ENCODE measurements at regions not wholly inside any gene's neighbourhood (a gene's known extent, or its start where the extent isn't known, plus 50 kb on each side); places are given as distances from the start of the nearest gene placed in this dataset.

DNA sequence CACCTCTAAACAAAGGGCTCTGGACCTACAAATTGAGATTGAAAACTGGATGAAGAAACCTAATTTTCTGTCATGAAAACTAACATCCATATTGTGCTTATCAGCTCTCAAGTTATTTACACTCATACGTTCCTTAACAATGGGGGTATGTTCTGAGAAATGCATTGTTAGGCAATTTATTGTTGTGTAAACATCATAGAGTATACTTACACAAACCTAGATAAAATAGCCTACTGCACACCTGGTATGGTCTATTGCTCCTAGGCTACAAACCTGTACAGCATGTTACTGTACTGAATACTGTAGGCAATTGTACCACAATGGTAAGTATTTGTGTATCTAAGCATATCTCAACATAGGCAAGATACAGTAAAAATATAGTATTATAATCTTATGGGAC, 191.4 kb downstream of the TM2D1 start:
- H3K36me3 ChIP-seq: no peaks in the 10 kb centered on the region
- no peak overlapping the region for H3K27ac ChIP-seq
- no peaks in the 10 kb centered on the region for H3K9me3 ChIP-seq
- intact Hi-C loops (cut with DNase I): no loop called here
- no peak overlapping the region for H3K4me3 ChIP-seq
- no peaks in the 10 kb centered on the region for H3K4me1 ChIP-seq
- no peak for DNase-seq
- 19 to 54% methylated on average over 1 of the region's 1 CpG for WGBS, 2 donors
- H3K27me3 ChIP-seq: no peaks in the 10 kb centered on the region
- no peak for TF ChIP-seq EP300 (IDR thresholded peaks at IDR 0.05)
- TF ChIP-seq POLR2A (IDR thresholded peaks at IDR 0.05): no peak
- TF ChIP-seq, protein P1, sequence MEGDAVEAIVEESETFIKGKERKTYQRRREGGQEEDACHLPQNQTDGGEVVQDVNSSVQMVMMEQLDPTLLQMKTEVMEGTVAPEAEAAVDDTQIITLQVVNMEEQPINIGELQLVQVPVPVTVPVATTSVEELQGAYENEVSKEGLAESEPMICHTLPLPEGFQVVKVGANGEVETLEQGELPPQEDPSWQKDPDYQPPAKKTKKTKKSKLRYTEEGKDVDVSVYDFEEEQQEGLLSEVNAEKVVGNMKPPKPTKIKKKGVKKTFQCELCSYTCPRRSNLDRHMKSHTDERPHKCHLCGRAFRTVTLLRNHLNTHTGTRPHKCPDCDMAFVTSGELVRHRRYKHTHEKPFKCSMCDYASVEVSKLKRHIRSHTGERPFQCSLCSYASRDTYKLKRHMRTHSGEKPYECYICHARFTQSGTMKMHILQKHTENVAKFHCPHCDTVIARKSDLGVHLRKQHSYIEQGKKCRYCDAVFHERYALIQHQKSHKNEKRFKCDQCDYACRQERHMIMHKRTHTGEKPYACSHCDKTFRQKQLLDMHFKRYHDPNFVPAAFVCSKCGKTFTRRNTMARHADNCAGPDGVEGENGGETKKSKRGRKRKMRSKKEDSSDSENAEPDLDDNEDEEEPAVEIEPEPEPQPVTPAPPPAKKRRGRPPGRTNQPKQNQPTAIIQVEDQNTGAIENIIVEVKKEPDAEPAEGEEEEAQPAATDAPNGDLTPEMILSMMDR (IDR thresholded peaks at IDR 0.05): no peak
- TF ChIP-seq POLR2AphosphoS5 (IDR thresholded peaks at IDR 0.05): no peak

DNA sequence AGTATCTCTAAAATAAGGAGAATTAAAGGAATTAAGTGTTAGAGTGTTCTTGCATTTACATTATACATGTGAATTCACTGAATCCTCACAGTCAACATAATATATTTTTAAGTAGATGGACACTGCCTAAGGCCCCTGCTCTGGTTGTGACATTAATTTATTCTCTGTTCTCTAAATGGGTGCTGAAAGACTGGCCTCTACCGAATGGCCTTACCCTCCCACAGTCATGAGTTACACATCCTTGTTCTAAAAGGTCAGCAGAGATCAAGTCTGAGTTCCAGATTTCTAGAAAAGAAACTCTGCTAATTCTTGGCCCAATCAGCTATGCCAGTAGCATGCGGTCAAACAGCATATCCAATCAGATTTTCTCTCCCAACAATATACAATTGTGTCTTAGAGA, 193.2 kb downstream of the TM2D1 start:
- DNase-seq: no peak
- Histone ChIP-seq H3K4me3 (no peak overlapping the region), H3K27me3 (no peaks in the 10 kb centered on the region), H3K4me1 (no peaks in the 10 kb centered on the region), H3K36me3 (no peaks in the 10 kb centered on the region), H3K9me3 (no peaks in the 10 kb centered on the region), H3K27ac (no peak overlapping the region)
- intact Hi-C loops (cut with DNase I): no loop called here
- TF ChIP-seq POLR2AphosphoS5 (IDR thresholded peaks at IDR 0.05): no peak
- TF ChIP-seq EP300 (IDR thresholded peaks at IDR 0.05): no peak
- TF ChIP-seq POLR2A (IDR thresholded peaks at IDR 0.05): no peak
- TF ChIP-seq, protein P1 (IDR thresholded peaks at IDR 0.05): no peak
- 89 to 93% methylated on average over 2 of the region's 2 CpGs for WGBS, 2 donors

DNA sequence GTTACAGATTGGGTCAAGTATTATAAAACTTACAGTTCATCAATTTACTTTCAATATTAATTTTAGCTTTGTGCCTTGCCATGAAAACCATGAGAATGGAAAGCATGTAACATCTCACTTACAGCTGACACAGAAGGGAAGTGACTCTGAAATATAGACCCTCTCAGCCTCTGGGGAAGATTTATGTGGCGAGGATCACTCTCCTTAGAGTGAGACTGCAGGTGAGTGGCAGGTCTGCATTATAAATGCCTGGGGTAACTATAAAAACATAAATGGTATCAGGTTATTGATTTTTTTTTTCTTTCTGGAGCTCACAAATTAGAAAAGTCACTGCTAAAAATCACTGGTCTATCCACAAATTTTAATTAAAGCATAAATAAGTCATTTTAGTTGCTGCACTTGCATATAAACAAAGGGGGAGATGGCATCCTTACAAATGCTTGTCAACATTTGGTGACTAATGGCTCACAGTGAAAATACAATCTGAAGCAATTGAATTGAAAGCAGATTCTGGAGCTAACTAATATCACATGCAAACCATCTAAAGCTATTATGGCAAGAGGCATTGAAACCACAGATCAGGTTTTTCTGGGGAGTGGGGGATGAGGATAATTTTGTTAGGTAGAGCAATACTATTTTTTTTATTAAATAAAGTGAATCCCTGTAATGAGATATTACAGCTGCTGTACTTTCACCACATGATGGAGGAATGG, 200.9 kb downstream of the TM2D1 start:
- WGBS, 2 donors: 88 to 92% methylated on average over 1 of the region's 1 CpG
- H3K36me3 ChIP-seq: no peaks in the 10 kb centered on the region
- intact Hi-C loops (cut with DNase I): no loop called here
- H3K27me3 ChIP-seq: no peaks in the 10 kb centered on the region
- no peak overlapping the region for H3K27ac ChIP-seq
- DNase-seq: no peak
- no peaks in the 10 kb centered on the region for H3K4me1 ChIP-seq
- TF ChIP-seq POLR2AphosphoS5 (IDR thresholded peaks at IDR 0.05): no peak
- H3K4me3 ChIP-seq: no peak overlapping the region
- H3K9me3 ChIP-seq: no peaks in the 10 kb centered on the region

DNA sequence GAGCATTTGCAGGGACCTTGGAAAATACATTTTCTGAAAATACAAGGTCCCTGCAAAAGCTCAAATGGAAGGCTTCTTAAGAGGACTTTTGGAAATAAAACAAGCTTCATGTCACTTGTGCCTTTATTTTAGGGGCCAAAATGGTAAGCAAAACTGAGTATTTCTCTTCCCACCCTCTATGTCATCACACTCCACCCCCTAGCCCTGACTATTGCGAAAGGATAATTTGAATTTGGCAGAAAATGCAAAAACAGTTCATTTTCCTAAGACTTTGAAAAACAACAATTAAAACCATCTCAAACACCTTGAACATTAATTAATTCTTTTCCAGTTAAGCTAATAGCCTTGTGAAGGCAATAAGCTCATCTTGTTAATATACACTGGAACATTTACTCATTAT, 201.7 kb downstream of the TM2D1 start:
- DNase-seq: no peak
- no peak overlapping the region for H3K4me3 ChIP-seq
- WGBS, 2 donors: 88 to 89% methylated on average over 1 of the region's 1 CpG
- TF ChIP-seq POLR2A (IDR thresholded peaks at IDR 0.05) (no peak), EP300 (IDR thresholded peaks at IDR 0.05) (no peak), POLR2AphosphoS5 (IDR thresholded peaks at IDR 0.05) (no peak)
- TF ChIP-seq, protein P1 (IDR thresholded peaks at IDR 0.05): no peak
- no peaks in the 10 kb centered on the region for H3K4me1 ChIP-seq
- no peak overlapping the region for H3K27ac ChIP-seq
- H3K9me3 ChIP-seq: no peaks in the 10 kb centered on the region
- no peaks in the 10 kb centered on the region for H3K27me3 ChIP-seq
- intact Hi-C loops (cut with DNase I): no loop called here
- H3K36me3 ChIP-seq: no peaks in the 10 kb centered on the region

DNA sequence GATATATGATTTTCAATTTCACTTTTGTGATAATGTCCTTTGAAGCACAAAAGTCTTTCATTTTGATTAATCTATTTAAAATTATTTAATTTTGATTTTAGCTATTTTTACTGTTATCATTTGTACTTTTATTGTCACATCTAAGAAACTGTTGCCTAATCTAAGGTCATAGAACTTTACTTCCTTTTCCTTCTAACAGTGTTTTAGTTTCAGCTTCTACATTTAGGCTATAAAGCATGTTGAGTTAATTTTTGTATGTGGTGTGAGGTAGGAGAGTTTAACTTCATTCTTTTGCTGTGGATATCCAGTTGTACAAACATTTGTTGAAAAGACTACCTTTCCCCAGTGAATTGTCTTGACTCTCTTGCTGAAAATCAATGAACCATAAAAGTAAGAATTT, 204.5 kb downstream of the TM2D1 start:
- no peaks in the 10 kb centered on the region for H3K36me3 ChIP-seq
- no peak for TF ChIP-seq POLR2AphosphoS5 (IDR thresholded peaks at IDR 0.05)
- TF ChIP-seq EP300 (IDR thresholded peaks at IDR 0.05): no peak
- TF ChIP-seq, protein P1 (IDR thresholded peaks at IDR 0.05): no peak
- H3K4me1 ChIP-seq: no peaks in the 10 kb centered on the region
- no peaks in the 10 kb centered on the region for H3K9me3 ChIP-seq
- no peak overlapping the region for H3K27ac ChIP-seq
- no peak overlapping the region for H3K4me3 ChIP-seq
- no peaks in the 10 kb centered on the region for H3K27me3 ChIP-seq
- DNase-seq: no peak
- intact Hi-C loops (cut with DNase I): no loop called here

Measured in sigmoid colon (tissue), 6 donors.